GM21526 (cell line): ENCODE measurements at regions not wholly inside any gene's neighbourhood (a gene's known extent, or its start where the extent isn't known, plus 50 kb on each side); places are given as distances from the start of the nearest gene placed in this dataset.

Experiments
- ATAC-seq: cut with Tn5 transposase; IDR thresholded peaks from one replicate; pipeline ENCODE4 v1.9.1; 2021; ENCODE audit warnings: moderate library complexity; ENCODE audit not compliant: unreplicated experiment, low FRiP score

- no peak for ATAC-seq
Measured at GRCh38 chr2:195414537-195415100, 242.4 kb upstream of the SLC39A10 start.

GRCh38 chr2:195413944-195414343, 243.1 kb upstream of the SLC39A10 start:
- ATAC-seq, result no peak

GRCh38 chr2:195413422-195413821, 243.6 kb upstream of the SLC39A10 start:
- ATAC-seq, result no peak

GRCh38 chr2:195411219-195411687, 245.8 kb upstream of the SLC39A10 start:
- ATAC-seq, result no peak

- peak; percentile 60 for ATAC-seq
Measured at GRCh38 chr2:195410074-195410671, 246.9 kb upstream of the SLC39A10 start.

- ATAC-seq, result no peak
Measured at GRCh38 chr2:195408811-195409210, 248.2 kb upstream of the SLC39A10 start.

- ATAC-seq, result no peak
Measured at GRCh38 chr2:195408196-195408595, 248.8 kb upstream of the SLC39A10 start.

- ATAC-seq, result no peak
Measured at GRCh38 chr2:195407783-195408182, 249.2 kb upstream of the SLC39A10 start.

GRCh38 chr2:195406886-195407603, 250.0 kb upstream of the SLC39A10 start:
- no peak for ATAC-seq

GRCh38 chr2:195404651-195405050, 252.4 kb upstream of the SLC39A10 start:
- no peak for ATAC-seq

- no peak for ATAC-seq
Measured at GRCh38 chr2:195396479-195396878, 260.5 kb upstream of the SLC39A10 start.

GRCh38 chr2:195395362-195395761, 261.7 kb upstream of the SLC39A10 start:
- ATAC-seq, result no peak

- ATAC-seq, result no peak
Measured at GRCh38 chr2:195392446-195393336, 264.3 kb upstream of the SLC39A10 start.

- no peak for ATAC-seq
Measured at GRCh38 chr2:195390686-195391321, 266.2 kb upstream of the SLC39A10 start.

- ATAC-seq, result no peak
Measured at GRCh38 chr2:195388028-195388427, 269.0 kb upstream of the SLC39A10 start.

- no peak for ATAC-seq
Measured at GRCh38 chr2:195382186-195382585, 274.8 kb upstream of the SLC39A10 start.

GRCh38 chr2:195370167-195370943, 286.7 kb upstream of the SLC39A10 start:
- no peak for ATAC-seq

GRCh38 chr2:195369218-195369587, 287.8 kb upstream of the SLC39A10 start:
- ATAC-seq, result no peak
